Spinal cord (tissue), 9 donors: ENCODE measurements at regions not wholly inside any gene's neighbourhood (a gene's known extent, or its start where the extent isn't known, plus 50 kb on each side); places are given as distances from the start of the nearest gene placed in this dataset.
"Not testable (repeated sequence)": the region's sequence is repeated elsewhere in the genome, so short reads cannot be mapped to it uniquely, and the experiment has no call there.

ENCODE experiments used
- DNase-seq, 6 donors: peaks; one replicate each; pipeline versions ENCODE4 v3.0.0 to v3.0.0-alpha.2; 2013 to 2015; ENCODE audit warnings: low spot score in 6 of 6, low read depth in 4 of 6
- H3K27ac ChIP-seq: one replicate; pipeline ENCODE4 v1.5.1; 2013; ENCODE audit warnings: low read depth, low read length, control low read depth
- H3K27me3 ChIP-seq: one replicate; pipeline ENCODE4 v1.6.1; 2013; ENCODE audit warnings: low read length; ENCODE audit not compliant: control insufficient read depth, insufficient read depth
- H3K36me3 ChIP-seq: one replicate; pipeline ENCODE4 v1.6.1; 2013; ENCODE audit warnings: low read length; ENCODE audit not compliant: control insufficient read depth, insufficient read depth
- H3K4me1 ChIP-seq: one replicate; pipeline ENCODE4 v1.6.1; 2013; ENCODE audit warnings: low read length; ENCODE audit not compliant: control insufficient read depth, insufficient read depth
- H3K4me3 ChIP-seq: one replicate; pipeline ENCODE4 v1.5.1; 2013; ENCODE audit warnings: low read depth, low read length, control low read depth
- H3K9me3 ChIP-seq: one replicate; pipeline ENCODE4 v1.6.1; 2013; ENCODE audit warnings: low read length; ENCODE audit not compliant: control insufficient read depth, insufficient read depth
- WGBS: methylation state at CpG from one replicate; pipeline ENCODE4 v1.1.5; 2013; ENCODE audit warnings: missing lambda C conversion rate; ENCODE audit not compliant: insufficient coverage; 5-methylcytosine and 5-hydroxymethylcytosine counted together
- donor health status: healthy.

DNA sequence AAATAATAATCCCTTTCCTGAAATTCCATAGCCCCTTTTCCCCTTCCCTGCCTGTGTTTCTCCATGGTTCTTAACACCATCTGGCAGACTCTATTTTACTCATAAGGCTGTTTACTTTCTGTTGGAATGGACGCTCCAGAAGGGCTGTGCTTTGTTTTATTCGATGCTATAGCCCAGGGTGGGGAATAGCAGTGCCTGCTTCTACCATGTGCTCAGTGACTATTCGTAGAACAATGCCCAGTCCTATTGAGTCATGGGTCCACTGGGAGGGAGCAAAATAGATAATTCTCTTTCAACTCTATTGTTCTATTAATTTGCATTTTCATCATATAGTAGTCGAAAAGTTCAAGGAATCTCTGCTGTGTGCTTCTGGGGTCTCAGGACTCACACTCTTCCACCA, 565.1 kb downstream of the C6orf118 start:
- WGBS: 90% methylated on average over 2 of the region's 4 CpGs
- Histone ChIP-seq H3K27me3 (no peaks in the 10 kb centered on the region), H3K27ac (no peak overlapping the region), H3K9me3 (no peaks in the 10 kb centered on the region), H3K36me3 (no peaks in the 10 kb centered on the region), H3K4me1 (peaks cover under 1% of the 10 kb centered on the region), H3K4me3 (no peak overlapping the region)
- DNase-seq: no peak

DNA sequence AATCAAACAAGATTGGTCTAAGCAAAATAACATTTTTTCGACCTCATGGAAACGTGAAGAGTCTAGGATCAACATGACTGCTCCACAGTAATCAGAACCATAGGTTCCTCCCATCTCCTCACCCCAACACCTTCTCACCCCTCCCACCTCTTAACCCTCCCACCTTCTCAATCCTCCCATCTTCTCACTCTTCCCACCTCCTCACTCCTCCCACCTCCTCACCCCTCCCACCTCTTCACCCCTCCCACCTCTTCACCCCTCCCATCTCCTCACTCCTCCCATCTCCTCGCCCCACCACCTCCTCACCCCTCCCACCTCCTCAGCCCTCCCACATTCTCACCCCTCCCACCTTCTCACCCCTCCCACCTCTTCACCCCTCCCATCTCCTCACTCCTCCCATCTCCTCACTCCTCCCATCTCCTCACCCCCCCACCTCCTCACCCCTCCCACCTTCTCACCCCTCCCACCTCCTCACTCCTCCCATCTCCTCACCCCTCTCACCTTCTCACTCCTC, 567.4 kb downstream of the C6orf118 start:
- no peaks in the 10 kb centered on the region for H3K27me3 ChIP-seq
- H3K27ac ChIP-seq: no peak overlapping the region
- 92% methylated on average over 3 of the region's 3 CpGs for WGBS
- no peak for DNase-seq
- no peak overlapping the region for H3K4me3 ChIP-seq
- H3K9me3 ChIP-seq: no peaks in the 10 kb centered on the region
- no peaks in the 10 kb centered on the region for H3K36me3 ChIP-seq
- H3K4me1 ChIP-seq: no peaks in the 10 kb centered on the region

DNA sequence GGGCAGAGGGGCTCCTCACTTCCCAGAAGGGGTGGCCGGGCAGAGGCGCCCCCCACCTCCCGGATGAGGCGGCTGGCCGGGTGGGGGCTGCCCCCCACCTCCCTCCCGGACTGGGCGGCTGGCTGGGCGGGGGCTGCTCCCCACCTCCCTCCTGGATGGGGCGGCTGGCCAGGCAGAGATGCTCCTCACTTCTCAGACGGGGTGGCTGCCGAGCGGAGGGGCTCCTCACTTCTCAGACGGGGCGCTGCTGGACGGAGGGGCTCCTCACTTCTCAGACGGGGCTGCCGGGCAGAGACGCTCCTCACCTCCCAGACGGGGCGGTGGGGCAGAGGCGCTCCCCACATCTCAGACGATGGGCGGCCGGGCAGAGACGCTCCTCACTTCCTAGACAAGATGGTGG, 573.3 kb downstream of the C6orf118 start:
- WGBS: 93% methylated on average over 17 of the region's 25 CpGs
- H3K27ac ChIP-seq, H3K36me3 ChIP-seq, DNase-seq, H3K4me3 ChIP-seq, H3K4me1 ChIP-seq, H3K9me3 ChIP-seq, H3K27me3 ChIP-seq: not testable (repeated sequence)

DNA sequence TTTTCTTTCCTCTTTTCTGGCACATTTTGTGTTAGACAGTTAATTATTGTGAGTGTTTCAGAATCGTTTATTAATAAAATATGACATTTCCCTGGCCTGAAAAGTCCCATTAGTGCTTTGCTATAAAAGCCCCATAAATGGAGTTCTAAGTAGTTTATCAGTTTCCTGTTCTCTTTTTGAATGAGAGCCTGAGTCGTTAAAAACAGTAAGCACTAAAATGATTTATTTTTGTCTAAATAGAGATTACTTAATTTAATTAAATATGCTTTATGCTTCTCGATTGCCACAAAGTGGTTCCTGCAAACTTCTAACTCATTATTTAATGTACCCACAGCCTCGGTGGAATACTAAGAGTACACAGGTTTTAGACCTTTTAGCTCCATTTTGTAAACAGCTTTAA, 577.9 kb downstream of the C6orf118 start:
- Histone ChIP-seq H3K36me3 (no peaks in the 10 kb centered on the region), H3K4me3 (no peak overlapping the region), H3K4me1 (no peaks in the 10 kb centered on the region), H3K27ac (no peak overlapping the region), H3K9me3 (no peaks in the 10 kb centered on the region), H3K27me3 (no peaks in the 10 kb centered on the region)
- no peak for DNase-seq
- 100% methylated on average over 1 of the region's 4 CpGs for WGBS

DNA sequence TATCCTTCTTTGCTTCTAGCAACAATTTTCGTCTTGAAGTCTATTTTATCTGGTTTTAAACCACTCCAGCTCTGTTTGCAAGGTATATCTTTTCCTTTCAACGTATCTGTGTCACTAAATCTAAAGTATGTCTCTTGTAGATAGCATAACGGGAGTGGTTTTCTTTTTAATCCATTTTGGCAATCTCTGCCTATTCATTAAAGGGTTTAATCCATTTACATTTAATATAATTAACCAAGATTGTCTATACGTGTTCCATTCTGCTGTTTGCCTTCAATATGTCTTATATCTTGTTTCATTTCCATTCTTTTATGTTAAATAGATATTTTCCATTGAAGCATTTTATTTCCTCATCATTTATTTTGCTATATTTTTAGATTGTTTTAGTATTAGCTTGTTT, 587.9 kb downstream of the C6orf118 start:
- Histone ChIP-seq H3K27ac (no peak overlapping the region), H3K36me3 (no peaks in the 10 kb centered on the region), H3K4me3 (no peak overlapping the region), H3K4me1 (no peaks in the 10 kb centered on the region), H3K9me3 (peaks cover 5% of the 10 kb centered on the region), H3K27me3 (no peaks in the 10 kb centered on the region)
- WGBS: no CpG with 5 or more reads among the region's 4 CpGs
- no peak for DNase-seq

DNA sequence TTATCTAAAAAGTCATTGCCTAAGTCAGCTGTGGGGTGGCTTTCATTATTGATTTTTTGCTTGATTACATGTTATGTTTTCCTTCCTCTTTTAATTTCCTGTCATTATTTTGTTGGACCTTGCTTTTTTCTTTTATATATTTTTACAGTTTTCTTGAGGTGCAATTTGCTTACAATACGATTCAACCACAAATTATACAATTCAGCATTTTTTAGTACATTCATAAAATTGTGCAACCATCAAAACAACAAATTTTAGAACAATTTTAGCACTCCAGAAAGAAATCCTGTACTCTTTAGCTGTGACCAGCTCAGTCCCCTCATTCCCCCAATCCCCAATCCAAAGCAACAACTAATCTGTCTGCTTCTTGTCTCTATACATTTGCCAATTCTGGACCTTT, 608.9 kb downstream of the C6orf118 start:
- no peak overlapping the region for H3K4me3 ChIP-seq
- H3K4me1 ChIP-seq: no peaks in the 10 kb centered on the region
- DNase-seq: no peak
- H3K36me3 ChIP-seq: no peaks in the 10 kb centered on the region
- no peaks in the 10 kb centered on the region for H3K27me3 ChIP-seq
- H3K9me3 ChIP-seq: no peaks in the 10 kb centered on the region
- 100% methylated on average over 1 of the region's 1 CpG for WGBS
- no peak overlapping the region for H3K27ac ChIP-seq

DNA sequence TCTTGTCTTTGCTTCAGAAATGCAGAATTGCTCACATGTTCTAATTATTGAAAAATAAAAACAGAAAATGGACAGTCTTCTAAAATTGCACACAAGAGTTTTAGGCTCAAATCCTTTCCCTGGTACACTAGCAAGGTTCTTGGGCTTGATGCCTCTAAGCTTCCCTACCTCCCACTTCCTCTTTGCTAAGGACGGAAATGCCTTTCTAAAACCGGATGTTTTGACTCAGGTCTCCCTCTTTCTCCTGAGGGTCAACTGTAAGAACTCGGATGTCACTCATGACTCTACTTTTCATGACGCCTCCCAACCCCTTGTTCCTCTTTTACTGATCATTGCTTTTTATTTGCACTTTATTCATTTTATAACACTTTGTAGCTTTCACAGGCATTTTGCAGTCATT, 613.5 kb downstream of the C6orf118 start:
- Histone ChIP-seq H3K36me3 (no peaks in the 10 kb centered on the region), H3K27me3 (no peaks in the 10 kb centered on the region), H3K9me3 (no peaks in the 10 kb centered on the region), H3K27ac (no peak overlapping the region), H3K4me1 (peaks cover 7% of the 10 kb centered on the region), H3K4me3 (no peak overlapping the region)
- DNase-seq: no peak
- WGBS: 81% methylated on average over 4 of the region's 4 CpGs

DNA sequence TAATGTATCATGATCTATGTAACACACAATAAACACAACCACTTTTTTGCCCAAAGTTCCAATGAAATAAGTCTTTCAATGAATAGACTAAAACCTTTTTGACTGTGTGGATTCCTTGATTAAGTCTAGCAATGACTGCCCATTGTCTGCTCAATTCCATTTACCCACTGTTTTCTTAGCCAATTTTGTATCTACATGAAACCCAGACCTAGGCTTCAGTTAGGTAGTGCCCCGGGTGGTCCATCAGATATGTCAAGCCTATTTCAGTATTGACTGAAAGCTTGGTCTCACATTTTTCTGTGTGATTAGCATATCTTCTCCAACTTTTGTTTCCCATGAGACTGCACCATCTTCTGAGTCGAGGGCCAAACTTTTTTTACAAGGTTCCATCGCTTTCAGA, 615.0 kb downstream of the C6orf118 start:
- H3K9me3 ChIP-seq: no peaks in the 10 kb centered on the region
- DNase-seq: peak in 3 of 6 donors; percentile 28 to 79 (median 76)
- WGBS: 31% methylated on average over 3 of the region's 3 CpGs
- H3K4me3 ChIP-seq: no peak overlapping the region
- no peaks in the 10 kb centered on the region for H3K36me3 ChIP-seq
- peak overlapping the region; percentile 59 for H3K27ac ChIP-seq
- peaks cover 10% of the 10 kb centered on the region for H3K4me1 ChIP-seq
- H3K27me3 ChIP-seq: no peaks in the 10 kb centered on the region

DNA sequence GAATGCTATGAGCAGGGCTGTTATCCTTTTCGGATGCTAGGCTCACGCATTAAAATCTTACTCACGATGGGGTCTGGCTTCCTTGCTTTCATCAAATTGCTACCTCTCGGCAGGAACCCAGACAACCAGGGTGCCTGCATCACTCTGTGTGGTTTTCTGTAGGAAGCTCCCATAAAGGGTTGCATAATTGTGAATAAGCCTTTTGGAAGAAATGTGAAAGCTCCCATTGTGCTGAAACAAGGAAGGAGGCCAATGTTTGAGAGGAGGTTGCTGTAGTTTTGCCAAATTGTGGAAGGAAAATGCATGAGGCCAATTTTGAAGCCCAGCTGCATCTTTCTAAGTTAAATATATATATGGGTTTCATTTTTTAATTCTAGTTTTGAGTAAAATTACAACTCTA, 615.5 kb downstream of the C6orf118 start:
- 60% methylated on average over 1 of the region's 4 CpGs for WGBS
- H3K36me3 ChIP-seq: no peaks in the 10 kb centered on the region
- no peak overlapping the region for H3K4me3 ChIP-seq
- H3K27me3 ChIP-seq: no peaks in the 10 kb centered on the region
- peak overlapping the region; percentile 59 for H3K27ac ChIP-seq
- H3K4me1 ChIP-seq: peaks cover 10% of the 10 kb centered on the region
- no peaks in the 10 kb centered on the region for H3K9me3 ChIP-seq
- peak in 5 of 6 donors; percentile 63 to 95 (median 74) for DNase-seq

DNA sequence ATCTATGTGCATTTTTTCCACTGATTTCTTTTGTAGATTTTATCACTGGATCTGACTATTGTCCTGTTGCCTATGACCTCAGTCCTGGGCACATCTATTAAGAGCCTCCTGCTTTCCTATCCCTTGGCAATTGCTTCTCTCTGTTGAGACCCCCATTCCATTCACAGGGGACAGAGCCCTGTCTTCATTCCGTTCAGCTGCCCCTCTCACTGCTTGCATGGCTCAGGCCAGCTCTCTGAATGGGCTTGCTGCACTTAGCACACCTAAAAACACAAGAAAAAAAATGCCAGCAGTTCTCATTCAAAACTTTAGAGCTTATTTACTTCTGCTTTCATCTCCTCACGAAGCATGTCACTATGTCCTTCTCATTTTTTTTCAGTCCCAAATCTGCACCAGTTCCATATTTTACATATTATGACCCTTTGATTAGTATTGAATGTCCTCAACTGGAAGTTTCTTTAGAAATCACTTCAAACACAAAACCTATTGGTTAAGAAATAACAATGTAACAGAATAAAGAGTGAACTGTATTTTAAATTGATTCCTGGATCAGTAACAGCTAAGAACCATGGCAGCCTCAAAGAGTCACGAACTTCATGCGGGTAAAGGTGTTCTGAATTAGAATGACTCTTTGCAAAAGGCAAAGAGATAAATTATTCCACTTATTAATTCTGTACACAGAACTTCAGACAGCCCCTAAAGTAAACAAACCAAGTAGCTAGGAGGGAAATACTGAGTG, 616.5 kb downstream of the C6orf118 start:
- peak overlapping the region; percentile 59 for H3K27ac ChIP-seq

More for the DNA sequence above, 616.5 kb downstream of the C6orf118 start:
- WGBS: 18% methylated on average over 1 of the region's 4 CpGs
- H3K9me3 ChIP-seq: no peaks in the 10 kb centered on the region
- no peaks in the 10 kb centered on the region for H3K27me3 ChIP-seq
- H3K4me1 ChIP-seq: peaks cover 10% of the 10 kb centered on the region
- H3K4me3 ChIP-seq: no peak overlapping the region
- no peaks in the 10 kb centered on the region for H3K36me3 ChIP-seq
- peak in 2 of 6 donors; percentile 48 to 70 for DNase-seq
